ENCODE measurements at regions not wholly inside any gene's neighbourhood (a gene's known extent, or its start where the extent isn't known, plus 50 kb on each side); places are given as distances from the start of the nearest gene placed in this dataset.

DNA sequence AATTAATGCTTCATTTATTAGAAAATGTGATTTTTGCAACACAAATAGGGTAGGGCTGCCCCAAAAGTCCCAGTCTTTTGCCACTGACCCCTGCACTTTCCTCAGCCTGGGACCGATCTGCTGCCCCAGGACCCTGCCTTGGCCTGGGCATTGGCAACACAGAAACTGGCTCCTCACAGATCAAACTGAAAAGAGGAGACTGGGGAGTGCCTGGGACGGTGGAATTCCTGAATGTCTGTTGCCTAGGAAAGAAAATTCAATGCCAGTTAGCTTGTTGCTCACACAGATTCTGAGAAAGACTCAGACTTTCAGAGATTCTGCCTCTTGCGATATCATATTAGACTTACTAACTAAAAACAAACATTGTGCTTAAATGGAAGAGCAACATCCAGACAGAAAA lies 211.2 kb downstream of the VAPA start:
- H3K4me3 ChIP-seq (ENCODE audit: low read depth, low read length) = no peak overlapping the region
- no peaks in the 10 kb centered on the region for H3K9me3 ChIP-seq (ENCODE audit: control insufficient read depth, insufficient read depth, low read depth, low read length)
- peaks cover 14% of the 10 kb centered on the region for H3K4me1 ChIP-seq (ENCODE audit: control insufficient read depth, insufficient read depth, low read length)
- ChIA-PET CTCF (no interaction called here), POLR2A (no interaction called here)
- H3K36me3 ChIP-seq (ENCODE audit: control insufficient read depth in 2 of 2, insufficient read depth in 1 of 2, low read length in 2 of 2) = no peaks in the 10 kb centered on the region
- H3K27ac ChIP-seq (ENCODE audit: extremely low read depth, low read depth, low read length) = no peak overlapping the region
- TF ChIP-seq ZNF248 (tag by site-specific recombination; IDR thresholded peaks at IDR 0.05) (no peak), ZNF837 (tag by site-specific recombination; IDR thresholded peaks at IDR 0.05) (no peak), ZNF10 (tag by site-specific recombination; IDR thresholded peaks at IDR 0.05) (no peak), ZSCAN16 (tag by site-specific recombination; IDR thresholded peaks at IDR 0.05) (no peak)
- TF ChIP-seq, protein P1, sequence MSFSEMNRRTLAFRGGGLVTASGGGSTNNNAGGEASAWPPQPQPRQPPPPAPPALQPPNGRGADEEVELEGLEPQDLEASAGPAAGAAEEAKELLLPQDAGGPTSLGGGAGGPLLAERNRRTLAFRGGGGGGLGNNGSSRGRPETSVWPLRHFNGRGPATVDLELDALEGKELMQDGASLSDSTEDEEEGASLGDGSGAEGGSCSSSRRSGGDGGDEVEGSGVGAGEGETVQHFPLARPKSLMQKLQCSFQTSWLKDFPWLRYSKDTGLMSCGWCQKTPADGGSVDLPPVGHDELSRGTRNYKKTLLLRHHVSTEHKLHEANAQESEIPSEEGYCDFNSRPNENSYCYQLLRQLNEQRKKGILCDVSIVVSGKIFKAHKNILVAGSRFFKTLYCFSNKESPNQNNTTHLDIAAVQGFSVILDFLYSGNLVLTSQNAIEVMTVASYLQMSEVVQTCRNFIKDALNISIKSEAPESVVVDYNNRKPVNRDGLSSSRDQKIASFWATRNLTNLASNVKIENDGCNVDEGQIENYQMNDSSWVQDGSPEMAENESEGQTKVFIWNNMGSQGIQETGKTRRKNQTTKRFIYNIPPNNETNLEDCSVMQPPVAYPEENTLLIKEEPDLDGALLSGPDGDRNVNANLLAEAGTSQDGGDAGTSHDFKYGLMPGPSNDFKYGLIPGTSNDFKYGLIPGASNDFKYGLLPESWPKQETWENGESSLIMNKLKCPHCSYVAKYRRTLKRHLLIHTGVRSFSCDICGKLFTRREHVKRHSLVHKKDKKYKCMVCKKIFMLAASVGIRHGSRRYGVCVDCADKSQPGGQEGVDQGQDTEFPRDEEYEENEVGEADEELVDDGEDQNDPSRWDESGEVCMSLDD (tag by site-specific recombination; IDR thresholded peaks at IDR 0.05) = no peak

DNA sequence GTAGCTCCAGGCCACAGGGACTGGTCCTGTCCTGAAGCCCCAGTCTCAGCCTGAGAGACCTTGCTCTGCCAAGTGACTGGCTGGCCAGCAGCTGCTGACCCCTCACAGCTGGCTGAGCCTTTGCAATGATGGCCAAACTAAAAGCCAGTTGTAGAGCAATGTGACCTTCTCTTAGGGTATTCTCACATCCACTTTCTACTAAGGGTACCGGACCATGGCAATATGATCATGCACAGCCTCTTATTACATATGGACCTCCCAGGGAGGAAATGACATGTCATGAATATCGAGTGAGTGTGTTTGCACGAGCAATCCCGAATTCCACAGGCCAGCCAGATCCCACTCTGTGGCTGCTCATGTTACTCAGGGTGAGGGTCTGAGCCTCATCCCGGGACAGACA lies 213.9 kb downstream of the VAPA start:
- POLR2A ChIA-PET = no interaction called here
- Histone ChIP-seq H3K4me1 (ENCODE audit: control insufficient read depth, insufficient read depth, low read length) (peaks cover 10% of the 10 kb centered on the region), H3K4me3 (ENCODE audit: low read depth, low read length) (no peak overlapping the region), H3K9me3 (ENCODE audit: control insufficient read depth, insufficient read depth, low read depth, low read length) (no peaks in the 10 kb centered on the region), H3K36me3 (ENCODE audit: control insufficient read depth in 2 of 2, insufficient read depth in 1 of 2, low read length in 2 of 2) (no peaks in the 10 kb centered on the region), H3K27ac (ENCODE audit: extremely low read depth, low read depth, low read length) (no peak overlapping the region)
- TF ChIP-seq TRIM28 (IDR thresholded peaks at IDR 0.05; ENCODE audit: borderline replicate concordance, low read length) (no peak), ZNF214 (tag by site-specific recombination; IDR thresholded peaks at IDR 0.05; ENCODE audit: borderline replicate concordance) (no peak)
- CTCF ChIA-PET = no interaction called here

DNA sequence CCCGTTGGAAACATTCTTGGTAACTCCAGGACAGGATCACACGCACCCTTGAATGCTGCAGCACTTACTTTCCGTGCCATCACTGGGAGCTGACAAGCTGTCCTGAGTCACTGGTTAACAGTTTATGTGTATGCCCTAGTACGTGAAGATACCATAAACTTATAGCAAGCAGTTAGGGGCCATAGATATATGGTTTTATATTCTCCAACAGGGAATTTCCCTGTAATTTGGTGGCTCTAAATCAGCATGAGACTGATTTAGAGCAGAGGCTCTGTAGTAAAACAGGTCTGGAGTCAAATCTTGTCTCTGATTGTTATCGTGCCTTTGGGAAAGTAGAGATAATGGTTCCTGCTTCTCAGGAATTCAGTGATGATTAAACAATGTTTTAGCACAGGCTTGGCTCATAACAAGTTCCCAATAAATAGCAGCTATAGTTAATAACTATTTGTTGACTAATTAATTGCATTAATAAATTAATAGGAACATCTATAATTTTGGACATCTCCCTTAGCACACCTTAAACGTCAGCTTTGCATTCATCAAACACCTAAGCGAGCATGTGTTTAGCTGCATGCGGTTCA lies 215.2 kb downstream of the VAPA start:
- H3K9me3 ChIP-seq (ENCODE audit: control insufficient read depth, insufficient read depth, low read depth, low read length) = no peaks in the 10 kb centered on the region
- no peak for TF ChIP-seq ZNF292 (tag by site-specific recombination; IDR thresholded peaks at IDR 0.05; ENCODE audit: borderline replicate concordance, low read depth)
- TF ChIP-seq, protein P2, sequence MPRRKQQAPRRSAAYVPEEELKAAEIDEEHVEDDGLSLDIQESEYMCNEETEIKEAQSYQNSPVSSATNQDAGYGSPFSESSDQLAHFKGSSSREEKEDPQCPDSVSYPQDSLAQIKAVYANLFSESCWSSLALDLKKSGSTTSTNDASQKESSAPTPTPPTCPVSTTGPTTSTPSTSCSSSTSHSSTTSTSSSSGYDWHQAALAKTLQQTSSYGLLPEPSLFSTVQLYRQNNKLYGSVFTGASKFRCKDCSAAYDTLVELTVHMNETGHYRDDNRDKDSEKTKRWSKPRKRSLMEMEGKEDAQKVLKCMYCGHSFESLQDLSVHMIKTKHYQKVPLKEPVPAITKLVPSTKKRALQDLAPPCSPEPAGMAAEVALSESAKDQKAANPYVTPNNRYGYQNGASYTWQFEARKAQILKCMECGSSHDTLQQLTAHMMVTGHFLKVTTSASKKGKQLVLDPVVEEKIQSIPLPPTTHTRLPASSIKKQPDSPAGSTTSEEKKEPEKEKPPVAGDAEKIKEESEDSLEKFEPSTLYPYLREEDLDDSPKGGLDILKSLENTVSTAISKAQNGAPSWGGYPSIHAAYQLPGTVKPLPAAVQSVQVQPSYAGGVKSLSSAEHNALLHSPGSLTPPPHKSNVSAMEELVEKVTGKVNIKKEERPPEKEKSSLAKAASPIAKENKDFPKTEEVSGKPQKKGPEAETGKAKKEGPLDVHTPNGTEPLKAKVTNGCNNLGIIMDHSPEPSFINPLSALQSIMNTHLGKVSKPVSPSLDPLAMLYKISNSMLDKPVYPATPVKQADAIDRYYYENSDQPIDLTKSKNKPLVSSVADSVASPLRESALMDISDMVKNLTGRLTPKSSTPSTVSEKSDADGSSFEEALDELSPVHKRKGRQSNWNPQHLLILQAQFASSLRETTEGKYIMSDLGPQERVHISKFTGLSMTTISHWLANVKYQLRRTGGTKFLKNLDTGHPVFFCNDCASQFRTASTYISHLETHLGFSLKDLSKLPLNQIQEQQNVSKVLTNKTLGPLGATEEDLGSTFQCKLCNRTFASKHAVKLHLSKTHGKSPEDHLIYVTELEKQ (tag by site-specific recombination; IDR thresholded peaks at IDR 0.05; ENCODE audit: borderline replicate concordance) = no peak
- TF ChIP-seq, protein P3, sequence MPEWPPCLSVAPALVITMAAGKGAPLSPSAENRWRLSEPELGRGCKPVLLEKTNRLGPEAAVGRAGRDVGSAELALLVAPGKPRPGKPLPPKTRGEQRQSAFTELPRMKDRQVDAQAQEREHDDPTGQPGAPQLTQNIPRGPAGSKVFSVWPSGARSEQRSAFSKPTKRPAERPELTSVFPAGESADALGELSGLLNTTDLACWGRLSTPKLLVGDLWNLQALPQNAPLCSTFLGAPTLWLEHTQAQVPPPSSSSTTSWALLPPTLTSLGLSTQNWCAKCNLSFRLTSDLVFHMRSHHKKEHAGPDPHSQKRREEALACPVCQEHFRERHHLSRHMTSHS (tag by site-specific recombination; IDR thresholded peaks at IDR 0.05) = no peak
- TF ChIP-seq ZNF211 (tag by site-specific recombination; IDR thresholded peaks at IDR 0.05; ENCODE audit: low read depth) = no peak
- no peak for TF ChIP-seq ZNF623 (tag by site-specific recombination; IDR thresholded peaks at IDR 0.05)
- TF ChIP-seq FEZF1 (tag by site-specific recombination; IDR thresholded peaks at IDR 0.05) = peak; percentile 37; the same call in 1 of the 2 replicates
- TF ChIP-seq KLF1 (tag by site-specific recombination; IDR thresholded peaks at IDR 0.05) = no peak
- TF ChIP-seq ZFHX2 (tag by site-specific recombination; conservative IDR thresholded peaks at IDR 0.05) = no peak
- no peak for TF ChIP-seq GFI1B (tag by site-specific recombination; IDR thresholded peaks at IDR 0.05)
- TF ChIP-seq, protein P4, sequence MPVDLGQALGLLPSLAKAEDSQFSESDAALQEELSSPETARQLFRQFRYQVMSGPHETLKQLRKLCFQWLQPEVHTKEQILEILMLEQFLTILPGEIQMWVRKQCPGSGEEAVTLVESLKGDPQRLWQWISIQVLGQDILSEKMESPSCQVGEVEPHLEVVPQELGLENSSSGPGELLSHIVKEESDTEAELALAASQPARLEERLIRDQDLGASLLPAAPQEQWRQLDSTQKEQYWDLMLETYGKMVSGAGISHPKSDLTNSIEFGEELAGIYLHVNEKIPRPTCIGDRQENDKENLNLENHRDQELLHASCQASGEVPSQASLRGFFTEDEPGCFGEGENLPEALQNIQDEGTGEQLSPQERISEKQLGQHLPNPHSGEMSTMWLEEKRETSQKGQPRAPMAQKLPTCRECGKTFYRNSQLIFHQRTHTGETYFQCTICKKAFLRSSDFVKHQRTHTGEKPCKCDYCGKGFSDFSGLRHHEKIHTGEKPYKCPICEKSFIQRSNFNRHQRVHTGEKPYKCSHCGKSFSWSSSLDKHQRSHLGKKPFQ (tag by site-specific recombination; IDR thresholded peaks at IDR 0.05) = peak; percentile 13; the same call in 1 of the 2 replicates
- TF ChIP-seq SALL2 (tag by site-specific recombination; IDR thresholded peaks at IDR 0.05; ENCODE audit: borderline replicate concordance) = no peak
- TF ChIP-seq ZNF596 (tag by site-specific recombination; IDR thresholded peaks at IDR 0.05) = no peak
- TF ChIP-seq YY2 (tag by site-specific recombination; IDR thresholded peaks at IDR 0.05) = no peak
- TF ChIP-seq TRIM28 (IDR thresholded peaks at IDR 0.05; ENCODE audit: borderline replicate concordance, low read length) = peak; percentile 32; the same call in 1 of the 2 replicates
- TF ChIP-seq ZNF530 (tag by site-specific recombination; IDR thresholded peaks at IDR 0.05; ENCODE audit: low read depth) = no peak

More for the DNA sequence above, 215.2 kb downstream of the VAPA start:
- H3K4me1 ChIP-seq (ENCODE audit: control insufficient read depth, insufficient read depth, low read length) = peaks cover 9% of the 10 kb centered on the region
- no peaks in the 10 kb centered on the region for H3K36me3 ChIP-seq (ENCODE audit: control insufficient read depth in 2 of 2, insufficient read depth in 1 of 2, low read length in 2 of 2)
- no peak overlapping the region for H3K4me3 ChIP-seq (ENCODE audit: low read depth, low read length)
- H3K27ac ChIP-seq (ENCODE audit: extremely low read depth, low read depth, low read length) = no peak overlapping the region
- ChIA-PET CTCF (interaction anchor here (1.5 kb wide), 1 partner anchor 12 kb away, joined by 4 read pairs; no protein-coding TSS in a partner anchor), POLR2A (no interaction called here)
